Hematopoietic multipotent progenitor cell treated with erythropoietin and hydrocortisone succinate and interleukin-3 and kit ligand, for 8 days (in vitro differentiated cells): ENCODE measurements at regions not wholly inside any gene's neighbourhood (a gene's known extent, or its start where the extent isn't known, plus 50 kb on each side); places are given as distances from the start of the nearest gene placed in this dataset.

Experiments used
- DNase-seq: peaks from one replicate; pipeline ENCODE4 v3.0.0-alpha.2; 2015

DNA sequence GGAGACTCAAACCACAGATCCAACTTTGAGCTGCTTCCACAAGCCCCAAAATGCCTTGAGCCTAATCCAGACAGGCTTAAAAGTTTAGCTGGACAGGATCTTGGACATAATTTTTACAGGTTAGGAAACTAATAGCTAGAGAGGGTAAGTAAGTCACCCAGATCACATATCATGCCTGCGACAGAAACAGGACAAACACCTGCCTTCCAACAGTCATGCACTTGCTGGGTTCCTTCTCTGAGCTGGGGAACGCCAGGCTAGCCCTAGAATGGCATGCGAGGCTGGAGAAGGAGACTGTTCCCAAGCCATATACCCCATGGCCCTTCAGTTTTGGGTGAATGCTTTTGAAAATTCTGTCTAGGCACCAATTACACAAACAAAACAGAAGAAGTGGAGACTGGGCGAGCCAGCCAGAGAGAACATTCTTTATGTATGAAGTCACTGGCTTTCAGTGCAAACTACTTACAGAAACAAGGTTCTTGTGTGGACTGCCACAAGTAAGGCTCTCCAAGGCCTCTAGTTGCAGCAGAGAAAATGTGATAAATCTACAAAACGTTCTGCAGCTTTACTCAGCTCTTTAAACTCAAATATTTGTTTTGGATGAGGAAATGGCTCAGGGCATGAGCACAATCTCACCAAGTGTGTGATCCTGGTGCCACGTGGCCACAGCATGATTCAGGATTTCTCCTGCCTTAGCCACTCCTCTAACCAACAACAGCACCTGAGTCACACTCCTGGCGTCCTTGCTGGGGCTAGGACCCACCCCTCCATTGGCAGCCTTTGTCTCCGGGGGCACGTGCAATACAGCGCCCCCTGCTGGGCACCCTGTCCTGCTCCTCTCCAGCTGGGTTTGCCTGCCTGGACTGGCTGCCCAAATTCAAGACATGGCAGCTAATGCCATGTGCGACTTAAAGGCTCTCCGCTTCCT is 73.4 kb upstream of the UBL3 start:
- DNase-seq: peak; percentile 50

DNA sequence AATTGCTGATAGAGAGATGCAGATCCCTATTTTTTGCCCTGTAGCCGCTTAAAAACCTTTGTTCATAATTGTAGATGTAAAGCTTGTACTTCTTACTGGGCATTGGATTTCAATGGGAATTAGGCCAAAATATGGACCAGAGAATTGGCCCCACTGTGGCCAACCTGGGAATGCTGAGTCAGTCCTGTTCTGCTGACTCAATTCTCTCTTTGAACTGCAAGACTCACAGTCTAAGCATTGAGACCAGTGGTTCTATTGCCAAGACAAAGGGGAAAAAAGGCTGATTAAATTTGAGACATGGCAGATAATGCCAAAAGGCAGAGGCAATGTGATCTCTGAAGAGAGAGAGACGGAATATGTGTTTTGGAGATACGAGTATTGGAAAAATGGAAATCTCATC is 72.5 kb upstream of the UBL3 start:
- no peak for DNase-seq

DNA sequence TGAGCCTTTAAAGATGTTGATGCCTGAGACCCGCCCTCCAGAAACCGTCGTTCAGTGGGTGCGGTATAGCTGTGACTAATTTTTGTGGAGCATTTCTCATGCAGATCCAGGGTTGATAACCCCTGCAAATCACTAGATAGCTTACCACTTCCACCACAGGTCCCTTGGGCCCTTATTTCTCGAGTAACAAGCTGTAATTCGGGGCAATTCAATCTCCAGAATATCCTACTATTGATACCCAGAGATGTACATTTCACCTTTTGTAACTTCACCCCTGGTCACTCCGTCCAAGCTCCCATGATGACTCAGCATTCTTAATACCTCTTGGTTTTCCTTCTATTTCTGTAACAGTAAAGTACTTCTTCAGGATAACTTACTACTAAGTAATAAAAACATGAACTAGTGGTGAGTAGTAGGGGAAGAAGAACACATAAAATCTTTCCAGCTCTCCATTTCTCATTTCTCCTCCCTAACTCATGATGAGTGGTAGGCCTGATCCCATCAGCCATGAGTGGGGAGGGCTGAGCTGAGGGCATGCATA is 71.9 kb upstream of the UBL3 start:
- DNase-seq: no peak

DNA sequence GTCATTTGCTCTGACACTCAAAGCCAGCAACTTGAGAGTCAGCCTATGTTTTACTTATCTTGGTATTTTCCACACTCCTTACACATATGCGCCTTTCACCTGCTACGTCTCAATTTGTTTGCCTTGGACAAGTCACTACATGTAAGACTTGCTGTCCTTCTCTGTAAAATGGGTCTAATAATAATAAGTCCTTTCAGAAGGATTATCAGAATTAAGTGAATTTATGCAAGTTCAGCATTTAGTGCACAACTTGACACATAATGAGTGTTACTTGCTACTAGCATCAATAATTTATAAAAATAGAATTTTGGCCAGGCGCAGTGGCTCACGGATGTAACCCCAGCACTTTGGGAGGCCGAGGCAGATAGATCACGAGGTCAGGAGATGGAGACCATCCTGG is 71.1 kb upstream of the UBL3 start:
- DNase-seq: no peak

DNA sequence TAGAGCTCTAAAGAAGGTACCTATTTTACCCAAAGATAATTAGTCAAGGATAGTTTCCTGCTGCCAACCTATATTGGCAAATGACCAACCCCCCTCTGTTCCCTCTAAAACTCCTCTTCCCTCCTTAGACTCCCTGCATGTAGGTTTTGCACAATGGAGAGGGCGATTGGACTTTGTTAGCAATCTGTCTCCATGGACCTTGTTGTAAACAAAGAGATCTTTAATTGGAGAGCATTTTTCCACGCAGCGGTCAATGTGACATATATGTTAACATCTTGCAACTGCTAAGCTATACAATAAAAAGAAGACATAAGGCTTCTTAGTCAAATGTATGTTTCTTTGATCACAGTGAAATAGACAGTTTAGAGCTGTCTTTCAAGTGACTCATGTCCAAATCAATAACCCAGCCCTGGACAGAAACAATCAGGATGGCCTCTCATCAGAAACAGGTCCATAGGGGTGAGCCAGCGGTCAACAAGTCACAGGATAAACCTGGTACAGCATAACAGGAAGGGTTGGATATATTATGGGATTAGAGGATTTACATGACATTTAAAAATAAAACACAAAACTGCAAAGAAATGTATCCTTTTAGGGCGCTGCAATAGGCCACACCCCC is 69.7 kb upstream of the UBL3 start:
- no peak for DNase-seq

DNA sequence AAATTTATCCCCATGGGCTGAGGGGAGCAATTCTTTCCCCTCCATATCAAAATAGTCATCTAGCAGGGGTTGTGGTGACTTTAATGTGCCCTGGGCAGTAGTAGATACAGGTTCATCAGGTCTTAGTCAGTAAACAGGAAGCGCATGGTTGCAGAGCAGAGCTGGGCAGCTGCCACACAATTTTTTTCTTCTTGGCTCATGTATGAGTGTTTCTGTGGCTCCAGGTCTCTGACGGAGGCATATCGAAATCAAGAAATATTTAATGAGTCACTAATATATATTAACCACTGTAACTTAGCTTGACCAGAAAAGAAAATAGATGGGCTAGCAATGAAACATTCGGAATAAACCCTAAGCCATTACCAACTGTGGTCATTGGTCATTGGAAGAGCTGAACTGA is 68.4 kb upstream of the UBL3 start:
- DNase-seq: no peak

DNA sequence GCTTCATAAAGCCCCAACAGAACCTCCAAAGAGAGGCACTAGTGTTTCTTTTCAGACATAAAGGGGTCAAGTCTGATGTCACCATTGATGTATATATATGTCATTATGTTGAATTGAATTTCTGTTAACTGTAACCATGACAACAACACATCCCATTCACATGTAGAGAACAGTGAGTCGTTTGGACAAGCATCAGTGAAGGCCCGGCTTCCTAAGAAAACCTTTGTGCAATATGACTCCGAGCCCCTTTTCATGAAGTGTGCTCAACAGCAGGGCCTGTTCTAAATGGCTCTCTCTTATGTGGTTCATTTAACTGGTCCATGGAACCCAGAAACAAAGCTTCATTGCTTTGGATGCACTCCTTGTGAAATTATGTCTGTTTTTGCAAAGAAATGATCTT is 67.2 kb upstream of the UBL3 start:
- no peak for DNase-seq

DNA sequence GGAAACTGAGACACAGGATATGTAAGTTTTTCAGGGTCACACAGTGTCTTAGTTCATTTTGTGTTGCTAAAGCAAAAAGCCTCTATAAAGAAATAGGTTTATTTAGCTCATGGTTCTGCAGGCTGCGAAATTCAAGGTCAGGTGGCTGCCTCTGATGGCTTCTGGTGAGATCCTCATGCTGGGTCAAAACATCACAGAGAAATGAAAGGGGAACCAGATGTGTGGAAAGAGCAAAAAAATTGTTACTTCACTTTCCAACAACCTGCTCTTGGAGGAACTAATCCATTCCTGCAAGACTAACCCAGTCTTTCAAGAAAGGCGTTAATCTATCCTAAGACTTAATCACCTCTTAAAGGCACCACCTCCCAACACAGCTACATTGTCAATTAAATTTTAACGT is 64.2 kb upstream of the UBL3 start:
- no peak for DNase-seq

DNA sequence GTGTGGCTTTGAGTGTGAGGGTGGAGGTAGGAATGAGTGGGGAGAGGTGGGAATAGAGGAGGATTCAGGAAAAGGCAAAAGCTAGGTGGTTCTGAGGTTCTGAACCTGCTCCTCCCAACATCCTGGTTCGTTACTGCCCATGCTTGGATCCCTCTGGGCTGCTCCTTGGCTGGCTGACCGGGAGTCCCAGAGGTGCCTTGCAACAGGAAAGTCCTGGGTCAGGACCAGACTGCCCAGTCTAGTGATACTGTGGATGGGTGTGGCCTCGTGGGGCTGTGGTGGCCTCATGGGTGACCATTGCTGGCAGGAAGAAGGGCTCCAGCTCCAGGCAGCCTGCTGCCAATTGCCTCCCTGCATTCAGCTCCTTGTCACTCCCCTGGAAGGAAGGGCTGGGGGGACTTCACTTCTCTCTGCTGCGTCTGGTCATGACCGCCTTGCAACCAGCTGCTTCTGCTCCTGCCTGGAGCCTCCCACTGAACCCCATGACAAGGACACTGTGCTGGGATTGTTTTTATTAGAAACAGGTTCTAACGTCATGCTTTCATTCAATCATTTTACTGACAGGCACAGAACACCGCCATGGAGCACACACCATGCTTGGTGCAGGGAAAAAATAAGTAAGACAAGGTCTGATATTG is 61.5 kb upstream of the UBL3 start:
- DNase-seq: no peak

DNA sequence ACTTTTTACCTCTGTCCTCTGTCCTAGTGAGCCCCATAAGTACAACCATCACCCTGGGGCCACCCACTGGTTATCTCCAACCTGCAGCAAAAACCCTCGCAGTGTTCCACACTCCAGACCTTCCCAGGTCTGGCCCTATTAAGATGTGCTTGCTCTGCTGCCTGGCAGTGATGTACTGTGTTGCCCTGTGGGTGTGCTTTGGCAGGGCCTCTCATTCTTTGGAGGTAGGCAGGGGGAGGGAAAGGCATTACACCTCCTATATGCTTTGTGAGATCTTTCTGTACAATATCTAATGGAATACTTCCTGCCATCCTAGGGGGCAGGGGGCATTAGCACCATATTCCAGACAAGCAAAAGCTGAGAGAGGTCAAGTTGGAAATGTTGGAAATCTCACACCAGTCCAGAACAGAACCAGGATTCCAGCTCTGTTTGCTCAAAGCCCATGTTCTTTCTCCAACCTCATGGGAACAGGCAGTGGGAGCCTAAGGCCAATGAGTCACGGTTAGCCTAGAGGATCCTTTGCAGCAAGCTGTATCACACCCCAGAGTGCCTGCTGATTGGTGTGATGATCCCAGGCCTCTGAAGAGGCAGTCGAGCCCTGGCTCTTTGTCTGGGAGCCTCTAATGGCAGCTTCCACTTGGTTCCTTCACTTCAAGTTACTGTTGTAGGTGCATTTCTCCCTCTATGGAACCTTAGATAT is 59.7 kb upstream of the UBL3 start:
- no peak for DNase-seq

DNA sequence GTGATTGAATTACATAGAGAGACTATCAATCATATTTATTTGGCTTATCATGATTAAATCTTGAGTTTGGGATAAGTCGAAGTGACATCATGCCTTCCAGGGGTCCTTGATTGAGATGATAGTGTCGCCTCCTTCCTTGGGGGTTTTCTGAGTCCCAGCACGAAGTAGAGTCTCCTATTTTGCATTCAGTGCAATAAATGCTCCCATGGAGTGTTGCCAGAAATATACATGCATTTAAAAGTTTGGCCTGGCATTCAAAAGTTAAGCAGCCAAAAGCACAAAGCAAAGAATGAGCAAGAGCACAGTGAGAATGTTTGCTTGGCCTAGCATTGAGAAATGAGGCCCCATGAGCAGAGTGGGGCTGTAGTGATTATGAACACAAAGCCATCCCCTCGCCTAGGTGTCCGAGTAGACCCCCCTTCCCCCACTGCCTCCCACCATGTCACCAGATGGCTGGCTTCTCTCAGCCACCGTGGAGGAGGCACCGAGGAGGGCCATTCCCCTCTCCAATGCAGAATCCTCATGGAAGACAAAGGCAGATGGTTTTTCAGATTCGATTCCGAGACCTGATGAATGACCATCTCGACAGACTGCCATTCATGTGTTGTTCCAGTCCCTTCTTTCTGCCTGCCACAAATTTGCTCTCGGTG is 58.8 kb upstream of the UBL3 start:
- DNase-seq: no peak

DNA sequence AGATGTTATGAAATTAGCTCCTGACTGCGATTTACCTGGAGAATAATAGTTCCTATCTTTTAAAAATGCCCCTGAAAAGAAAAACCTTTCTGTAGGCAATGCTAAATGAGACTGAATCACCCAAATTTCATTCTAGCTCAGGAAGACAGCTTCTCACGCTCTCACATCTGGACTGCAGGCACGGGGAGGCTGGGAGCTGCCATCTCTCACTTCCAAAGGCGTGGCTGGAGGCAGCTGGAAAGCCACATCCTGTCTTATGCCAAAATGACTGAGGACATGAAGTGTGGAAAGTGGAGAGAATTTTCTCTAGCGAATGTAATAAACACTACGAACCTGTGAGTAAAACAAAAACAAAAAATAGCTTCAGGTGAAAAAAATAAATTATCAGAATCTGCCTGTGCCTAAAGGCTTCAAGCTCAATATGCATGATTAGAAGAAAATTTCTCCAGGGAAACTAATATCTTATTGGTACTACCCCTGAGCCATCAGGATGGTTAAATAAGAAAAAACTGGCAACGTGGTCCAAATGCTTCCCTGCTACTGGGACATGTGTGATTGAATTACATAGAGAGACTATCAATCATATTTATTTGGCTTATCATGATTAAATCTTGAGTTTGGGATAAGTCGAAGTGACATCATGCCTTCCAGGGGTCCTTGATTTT is 58.1 kb upstream of the UBL3 start:
- DNase-seq: no peak

DNA sequence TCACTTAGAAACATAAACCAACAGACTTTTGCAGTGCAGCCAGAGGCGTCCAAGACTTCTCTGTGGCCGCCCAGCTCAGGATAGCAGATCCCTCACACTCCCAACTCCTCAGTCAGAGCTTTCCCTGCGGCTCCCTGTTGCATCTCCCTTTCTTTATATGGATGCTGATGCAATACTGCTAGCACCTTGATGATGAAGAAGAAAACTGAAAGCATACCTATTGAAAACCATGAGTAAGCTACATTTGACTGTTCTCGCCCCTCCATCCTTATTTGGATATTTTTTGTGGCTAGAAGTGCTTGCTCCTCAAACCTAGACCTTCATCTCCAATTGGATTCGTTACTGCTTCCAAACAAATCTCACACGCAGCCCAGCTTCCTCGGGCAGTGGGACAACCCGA is 57.3 kb upstream of the UBL3 start:
- no peak for DNase-seq

DNA sequence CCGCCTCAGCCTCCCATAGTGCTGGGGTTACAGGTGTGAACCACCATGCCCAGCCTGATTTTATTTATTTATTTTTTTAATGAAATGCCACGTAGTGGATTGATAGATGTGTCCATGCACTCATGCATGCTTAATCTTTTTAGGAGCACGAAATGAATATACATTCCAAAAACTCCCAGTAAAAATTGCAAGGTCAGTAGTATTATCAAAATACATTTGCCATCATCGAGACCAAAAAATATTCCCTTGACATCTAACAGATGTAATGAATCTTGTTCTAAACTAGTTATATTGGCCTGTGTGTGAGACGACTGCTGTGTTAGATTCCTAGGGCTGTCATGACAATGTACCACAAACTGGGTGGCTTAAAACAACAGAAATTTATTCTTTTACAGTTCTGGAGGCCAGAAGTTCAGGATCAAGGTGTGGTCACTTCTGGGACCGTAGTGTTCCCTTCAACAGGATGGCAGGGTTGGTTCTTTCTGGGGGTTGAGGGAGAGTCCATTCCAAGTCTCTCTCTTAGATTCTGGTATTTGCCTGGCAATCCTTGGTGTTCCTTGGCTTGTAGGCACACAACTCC is 56.1 kb upstream of the UBL3 start:
- DNase-seq: no peak

DNA sequence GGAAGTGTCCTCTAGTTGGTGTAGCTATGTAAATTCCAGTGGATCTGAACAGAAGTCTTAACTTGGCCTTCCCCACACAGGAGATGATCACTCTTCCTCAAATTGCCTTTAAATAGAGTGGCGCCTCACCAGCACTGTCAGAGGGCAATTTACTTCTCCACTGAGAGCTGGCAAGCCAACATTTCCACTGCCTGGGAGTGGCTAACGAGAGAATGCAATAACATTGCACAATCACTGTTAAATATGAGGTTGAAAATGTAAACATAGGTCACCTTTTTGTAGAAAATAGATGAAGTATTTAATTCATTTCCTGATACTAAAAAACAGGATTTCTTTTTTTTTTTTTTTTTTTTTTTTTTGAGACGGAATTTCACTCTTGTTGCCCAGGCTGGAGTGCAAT is 55.4 kb upstream of the UBL3 start:
- no peak for DNase-seq

DNA sequence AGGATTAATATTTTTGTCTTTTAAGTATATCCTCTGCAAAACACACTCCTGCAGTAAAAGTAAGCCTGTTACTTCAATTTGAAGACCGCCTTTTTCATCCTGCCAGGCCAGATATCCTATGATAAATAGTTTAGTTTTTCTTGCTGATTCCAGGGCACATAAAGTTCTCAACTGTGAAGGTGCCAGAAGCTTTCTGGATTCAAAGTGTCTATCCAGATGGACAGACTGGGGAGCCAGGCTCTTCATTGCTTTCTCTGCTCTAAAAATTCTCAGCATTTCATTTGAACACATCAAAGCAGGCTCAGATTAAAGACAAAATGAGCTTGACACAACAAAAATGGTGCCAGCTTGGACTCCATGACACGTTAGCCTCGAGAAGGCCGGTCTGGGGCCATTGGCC is 53.6 kb upstream of the UBL3 start:
- no peak for DNase-seq

DNA sequence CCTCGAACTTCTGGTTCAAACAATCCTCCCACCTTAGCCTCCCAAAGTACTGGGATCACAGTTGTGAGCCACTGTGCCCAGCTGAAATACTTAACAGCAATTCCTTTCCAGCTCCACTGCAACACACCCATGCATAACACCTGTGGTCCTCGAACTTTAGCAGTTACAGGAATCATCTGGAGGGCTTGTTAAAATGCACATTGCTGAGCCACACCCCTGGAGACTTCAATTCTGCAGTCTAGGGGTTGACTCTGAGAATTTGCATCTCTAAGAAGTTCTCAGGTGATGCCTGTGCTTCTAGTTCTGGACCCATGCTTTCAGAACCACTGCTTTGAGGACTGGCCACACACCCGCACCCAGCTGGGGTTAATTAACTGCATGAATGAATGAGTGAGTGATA is 53.1 kb upstream of the UBL3 start:
- DNase-seq: no peak

DNA sequence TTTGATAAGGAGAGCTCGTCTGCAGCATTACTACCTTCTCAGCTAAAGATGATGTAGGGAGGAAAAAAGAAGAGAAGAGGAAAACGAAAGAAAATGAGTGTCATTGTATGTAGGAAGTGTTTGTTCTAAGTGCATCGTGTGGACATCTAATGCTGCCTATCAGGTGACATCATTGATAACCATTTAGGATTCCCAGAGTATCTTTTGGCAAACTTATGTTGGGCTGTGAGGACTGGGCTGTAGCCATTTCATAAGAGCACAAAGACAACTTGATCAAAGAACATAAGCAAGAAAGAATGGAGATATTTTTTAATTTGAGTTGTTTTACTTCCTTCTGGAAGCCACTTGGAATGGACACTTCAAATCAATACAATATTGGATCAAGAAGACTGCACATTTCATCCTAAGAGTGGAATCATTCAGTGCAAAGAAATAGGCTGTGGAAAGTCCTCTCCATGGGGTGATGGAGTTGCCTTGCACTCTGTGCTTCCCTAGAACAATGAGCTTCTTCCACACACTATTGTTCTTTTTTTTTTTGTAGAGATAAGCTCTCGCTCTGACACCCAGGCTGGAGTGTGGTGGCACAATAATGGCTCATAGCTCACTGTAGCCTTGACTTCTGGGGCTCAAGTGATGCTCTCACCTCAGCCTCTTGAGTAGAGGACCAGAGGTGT is 52.4 kb upstream of the UBL3 start:
- DNase-seq: no peak

DNA sequence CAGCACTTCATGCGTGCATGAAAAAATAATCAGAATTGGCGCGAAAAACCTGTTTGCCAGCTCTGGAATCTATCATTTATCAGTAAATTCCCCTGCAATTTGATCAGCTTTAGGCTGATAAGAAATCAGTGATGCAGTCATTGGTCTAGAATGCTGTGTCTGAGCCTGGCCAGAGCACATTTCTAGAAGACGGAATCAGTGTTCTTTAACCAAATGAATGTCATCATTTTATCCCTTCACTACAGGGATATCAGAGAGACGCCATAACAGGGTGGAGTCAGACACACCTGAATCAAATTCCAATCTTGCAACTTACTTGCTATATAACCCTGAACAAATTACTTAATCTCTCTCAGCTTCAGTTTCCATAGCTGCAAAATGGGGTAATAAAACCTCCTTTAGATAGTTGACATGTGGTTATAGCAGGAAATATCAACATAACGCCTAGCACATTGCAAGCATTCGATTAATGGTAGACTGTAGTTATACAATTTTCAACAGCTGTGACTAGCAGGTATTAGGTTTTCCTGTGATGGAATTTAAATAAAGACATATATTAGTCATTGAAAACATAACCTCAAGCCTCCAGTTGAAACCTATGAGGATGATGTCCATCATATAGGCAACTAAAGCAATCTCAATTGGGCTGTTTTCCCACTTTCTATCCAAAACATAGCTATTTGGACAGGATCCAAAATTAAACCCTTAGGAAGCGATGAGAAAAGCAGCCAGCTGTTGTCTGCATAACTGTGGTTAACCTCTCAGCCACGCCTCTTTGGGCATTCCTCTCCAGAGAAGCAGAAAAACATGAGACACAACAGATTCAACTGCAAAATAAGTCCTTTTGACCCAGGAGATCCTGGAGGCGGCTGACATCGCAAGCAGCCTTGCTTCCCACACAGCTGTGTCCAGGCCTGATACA is 51.6 kb upstream of the UBL3 start:
- DNase-seq: peak; percentile 3
